ENCODE measurements at regions not wholly inside any gene's neighbourhood (a gene's known extent, or its start where the extent isn't known, plus 50 kb on each side); places are given as distances from the start of the nearest gene placed in this dataset.

- DNase-seq: no peak
These were observed 55.4 kb upstream of the EPHA7 start for GRCh38 chr6:93474733-93475179.

GRCh38 chr6:93471281-93471680 lies 51.9 kb upstream of the EPHA7 start:
- DNase-seq: no peak

Data from HCEC 1CT (cell line).